HG02884 (cell line): ENCODE measurements at regions not wholly inside any gene's neighbourhood (a gene's known extent, or its start where the extent isn't known, plus 50 kb on each side); places are given as distances from the start of the nearest gene placed in this dataset.

Experiments
- ATAC-seq: cut with Tn5 transposase; IDR thresholded peaks from one replicate; pipeline ENCODE4 v1.9.1; 2021; ENCODE audit warnings: mild to moderate bottlenecking, moderate library complexity; ENCODE audit not compliant: unreplicated experiment

- no peak for ATAC-seq
These were observed 494.6 kb downstream of the ENC1 start for GRCh38 chr5:74145951-74146350.

- no peak for ATAC-seq
These were observed 496.7 kb downstream of the ENC1 start for GRCh38 chr5:74143721-74144330.

- ATAC-seq, result no peak
These were observed 497.4 kb downstream of the ENC1 start for GRCh38 chr5:74143151-74143550.

- ATAC-seq, result no peak
These were observed 499.5 kb downstream of the ENC1 start for GRCh38 chr5:74141053-74141452.

GRCh38 chr5:74140409-74140808, 500.1 kb downstream of the ENC1 start:
- no peak for ATAC-seq

GRCh38 chr5:74139589-74139988, 500.9 kb downstream of the ENC1 start:
- no peak for ATAC-seq

- no peak for ATAC-seq
These were observed 501.8 kb downstream of the ENC1 start for GRCh38 chr5:74138721-74139120.

GRCh38 chr5:74136276-74136825, 504.2 kb downstream of the ENC1 start:
- ATAC-seq, result no peak

GRCh38 chr5:74135033-74135432, 505.5 kb downstream of the ENC1 start:
- no peak for ATAC-seq

- no peak for ATAC-seq
These were observed 506.5 kb downstream of the ARHGEF28 start for GRCh38 chr5:74132485-74132884.

GRCh38 chr5:74131250-74131649, 505.3 kb downstream of the ARHGEF28 start:
- ATAC-seq, result no peak

GRCh38 chr5:74130155-74130897, 504.3 kb downstream of the ARHGEF28 start:
- no peak for ATAC-seq

- ATAC-seq, result no peak
These were observed 501.7 kb downstream of the ARHGEF28 start for GRCh38 chr5:74127381-74128320.

- no peak for ATAC-seq
These were observed 500.3 kb downstream of the ARHGEF28 start for GRCh38 chr5:74126294-74126693.

GRCh38 chr5:74124826-74125225, 498.8 kb downstream of the ARHGEF28 start:
- no peak for ATAC-seq

GRCh38 chr5:74123929-74124328, 497.9 kb downstream of the ARHGEF28 start:
- ATAC-seq, result no peak

- no peak for ATAC-seq
These were observed 497.1 kb downstream of the ARHGEF28 start for GRCh38 chr5:74122979-74123590.

GRCh38 chr5:74122175-74122574, 496.2 kb downstream of the ARHGEF28 start:
- ATAC-seq, result no peak

- no peak for ATAC-seq
These were observed 494.6 kb downstream of the ARHGEF28 start for GRCh38 chr5:74120585-74120984.

- no peak for ATAC-seq
These were observed 492.1 kb downstream of the ARHGEF28 start for GRCh38 chr5:74118071-74118470.

GRCh38 chr5:74116984-74117383, 491.0 kb downstream of the ARHGEF28 start:
- ATAC-seq, result no peak
